ENCODE measurements at regions not wholly inside any gene's neighbourhood (a gene's known extent, or its start where the extent isn't known, plus 50 kb on each side); places are given as distances from the start of the nearest gene placed in this dataset.

- DNase-seq (ENCODE audit: extremely low read depth, low read depth) = no peak
- no peak overlapping the region for H3K4me3 ChIP-seq (replicated peaks; ENCODE audit: low read depth, low read length)
- no peak for TF ChIP-seq CTCF (IDR thresholded peaks at IDR 0.05; ENCODE audit: low read depth, low read length, missing control alignments)
Observed at GRCh38 chr10:92747066-92747465, 57.3 kb downstream of the HHEX start.

GRCh38 chr10:92747600-92747999 is 57.8 kb downstream of the HHEX start:
- TF ChIP-seq CTCF (IDR thresholded peaks at IDR 0.05; ENCODE audit: low read depth, low read length, missing control alignments) = no peak
- H3K4me3 ChIP-seq (replicated peaks; ENCODE audit: low read depth, low read length) = no peak overlapping the region
- DNase-seq (ENCODE audit: extremely low read depth, low read depth) = no peak

- DNase-seq (ENCODE audit: extremely low read depth, low read depth) = no peak
- no peak overlapping the region for H3K4me3 ChIP-seq (replicated peaks; ENCODE audit: low read depth, low read length)
- TF ChIP-seq CTCF (IDR thresholded peaks at IDR 0.05; ENCODE audit: low read depth, low read length, missing control alignments) = no peak
Observed at GRCh38 chr10:92750791-92751533, 61.2 kb downstream of the HHEX start.

- H3K4me3 ChIP-seq (replicated peaks; ENCODE audit: low read depth, low read length) = no peak overlapping the region
- TF ChIP-seq CTCF (IDR thresholded peaks at IDR 0.05; ENCODE audit: low read depth, low read length, missing control alignments) = no peak
- no peak for DNase-seq (ENCODE audit: extremely low read depth, low read depth)
Observed at GRCh38 chr10:92751534-92751811, 61.7 kb downstream of the HHEX start.

- no peak for TF ChIP-seq CTCF (IDR thresholded peaks at IDR 0.05; ENCODE audit: low read depth, low read length, missing control alignments)
- no peak for DNase-seq (ENCODE audit: extremely low read depth, low read depth)
- no peak overlapping the region for H3K4me3 ChIP-seq (replicated peaks; ENCODE audit: low read depth, low read length)
Observed at GRCh38 chr10:92751827-92752226, 62.1 kb downstream of the HHEX start.

- no peak overlapping the region for H3K4me3 ChIP-seq (replicated peaks; ENCODE audit: low read depth, low read length)
- no peak for DNase-seq (ENCODE audit: extremely low read depth, low read depth)
- TF ChIP-seq CTCF (IDR thresholded peaks at IDR 0.05; ENCODE audit: low read depth, low read length, missing control alignments) = no peak
Observed at GRCh38 chr10:92753865-92754264, 64.1 kb downstream of the HHEX start.

GRCh38 chr10:92755725-92756124 is 66.0 kb downstream of the HHEX start:
- no peak overlapping the region for H3K4me3 ChIP-seq (replicated peaks; ENCODE audit: low read depth, low read length)
- TF ChIP-seq CTCF (IDR thresholded peaks at IDR 0.05; ENCODE audit: low read depth, low read length, missing control alignments) = no peak
- no peak for DNase-seq (ENCODE audit: extremely low read depth, low read depth)

Measured in HFF-Myc (cell line).